Gastroesophageal sphincter (tissue), 4 donors: ENCODE measurements at regions not wholly inside any gene's neighbourhood (a gene's known extent, or its start where the extent isn't known, plus 50 kb on each side); places are given as distances from the start of the nearest gene placed in this dataset.

Experiments
- ATAC-seq: fragments of 150-250 bp; one replicate; pipeline ENCODE4 v1.9.1; 2016; ENCODE audit warnings: mild to moderate bottlenecking, moderate library complexity
- H3K27ac ChIP-seq, 4 donors: fragments of 200-600 bp; sonication (generic) in 3 of 4; 1 replicate in 3 of 4; 2 replicates in 1 of 4; pipeline ENCODE4 v1.5.1; 2016 to 2019
- H3K27me3 ChIP-seq: fragments of 200-600 bp; sonication (generic); one replicate; pipeline ENCODE4 v1.5.1; 2019
- H3K36me3 ChIP-seq, 2 donors: fragments of 200-600 bp; sonication (generic); one replicate each; pipeline ENCODE4 v1.5.1; 2019; ENCODE audit warnings: control low read depth in 1 of 2
- H3K4me1 ChIP-seq, 3 donors: fragments of 200-600 bp; sonication (generic); 1 replicate in 2 of 3; 2 replicates in 1 of 3; pipeline ENCODE4 v1.5.1; 2016 to 2019; ENCODE audit warnings: control low read depth in 2 of 3
- H3K4me3 ChIP-seq, 2 donors: fragments of 200-600 bp; sonication (generic); one replicate each; pipeline ENCODE4 v1.5.1; 2019; ENCODE audit warnings: mild to moderate bottlenecking in 1 of 2, moderate library complexity in 1 of 2
- H3K9me3 ChIP-seq, 3 donors: fragments of 200-600 bp; sonication (generic); one replicate each; pipeline ENCODE4 v1.5.1; 2017 to 2019; ENCODE audit warnings: control low read depth in 2 of 3
- CTCF ChIP-seq, 4 experiments: fragments of 200-600 bp in 2 of 4; fragments of 450-650 bp in 2 of 4; sonication (generic) in 1 of 4; IDR thresholded peaks; one replicate each; pipeline ENCODE4 v1.5.1; 2017 to 2019; ENCODE audit warnings: antibody characterized with exemption in 4 of 4, mild to moderate bottlenecking in 2 of 4, moderate library complexity in 2 of 4
- EP300 ChIP-seq: sonication (generic); formaldehyde crosslinking; IDR thresholded peaks from one replicate; pipeline ENCODE4 v1.6.1; 2017; ENCODE audit warnings: antibody characterized with exemption, mild to moderate bottlenecking
- POLR2A ChIP-seq, 2 donors: fragments of 450-650 bp; IDR thresholded peaks; one replicate each; pipeline ENCODE4 v1.6.1; 2017; ENCODE audit warnings: antibody characterized with exemption in 2 of 2, mild to moderate bottlenecking in 2 of 2, moderate library complexity in 1 of 2
- POLR2AphosphoS5 ChIP-seq: sonication (generic); formaldehyde crosslinking; IDR thresholded peaks from one replicate; pipeline ENCODE4 v1.6.1; 2017; ENCODE audit warnings: antibody characterized with exemption
- WGBS, 2 donors: methylation state at CpG; one replicate each; pipeline ENCODE4 v1.1.5; 2018; ENCODE audit warnings: low coverage in 1 of 2; 5-methylcytosine and 5-hydroxymethylcytosine counted together

- no peaks in the 10 kb centered on the region for H3K9me3 ChIP-seq
- no peaks in the 10 kb centered on the region for H3K36me3 ChIP-seq
- H3K4me1 ChIP-seq: peaks cover 0 to 11% (median 0%) of the 10 kb centered on the region in 3 donors
- ATAC-seq: no peak
- no peak overlapping the region for H3K4me3 ChIP-seq
- H3K27me3 ChIP-seq: no peaks in the 10 kb centered on the region
- no peak overlapping the region for H3K27ac ChIP-seq
- 49 to 83% methylated on average over 3 of the region's 3 CpGs for WGBS, 2 donors
- TF ChIP-seq CTCF (IDR thresholded peaks at IDR 0.05): no peak
- TF ChIP-seq POLR2AphosphoS5: no peak
- no peak for TF ChIP-seq EP300
Measured at GRCh38 chr2:191486584-191487320, 191.2 kb upstream of the NABP1 start.

- TF ChIP-seq EP300 (no peak), CTCF (IDR thresholded peaks at IDR 0.05) (no peak), POLR2A (IDR thresholded peaks at IDR 0.05) (no peak), POLR2AphosphoS5 (no peak)
- Histone ChIP-seq H3K4me1 (peaks cover 0 to 11% (median 0%) of the 10 kb centered on the region in 3 donors), H3K4me3 (no peak overlapping the region), H3K9me3 (no peaks in the 10 kb centered on the region), H3K27me3 (no peaks in the 10 kb centered on the region), H3K27ac (no peak overlapping the region), H3K36me3 (no peaks in the 10 kb centered on the region)
- 50 to 81% methylated on average over 6 to 7 of the region's 7 CpGs for whole genome bisulfite sequencing, 2 donors
- no peak for ATAC-seq
Measured at GRCh38 chr2:191488135-191488534, 189.8 kb upstream of the NABP1 start.

- Histone ChIP-seq H3K27ac (no peak overlapping the region), H3K4me1 (peaks cover 0 to 11% (median 0%) of the 10 kb centered on the region in 3 donors), H3K36me3 (no peaks in the 10 kb centered on the region), H3K4me3 (no peak overlapping the region), H3K9me3 (no peaks in the 10 kb centered on the region), H3K27me3 (no peaks in the 10 kb centered on the region)
- no peak for TF ChIP-seq EP300
- WGBS, 2 donors: 17 to 54% methylated on average over 1 to 2 of the region's 2 CpGs
- ATAC-seq: no peak
Measured at GRCh38 chr2:191489177-191489576, 188.8 kb upstream of the NABP1 start.

GRCh38 chr2:191496838-191497237 lies 181.1 kb upstream of the NABP1 start:
- H3K4me1 ChIP-seq: peaks cover 0 to 14% (median 0%) of the 10 kb centered on the region in 3 donors
- no peak overlapping the region for H3K27ac ChIP-seq
- no peaks in the 10 kb centered on the region for H3K27me3 ChIP-seq
- H3K4me3 ChIP-seq: no peak overlapping the region
- no peak for ATAC-seq
- no peaks in the 10 kb centered on the region for H3K9me3 ChIP-seq
- H3K36me3 ChIP-seq: no peaks in the 10 kb centered on the region
- TF ChIP-seq EP300 (no peak), CTCF (IDR thresholded peaks at IDR 0.05) (no peak), POLR2AphosphoS5 (no peak), POLR2A (IDR thresholded peaks at IDR 0.05) (no peak)
- WGBS, 2 donors: 80 to 100% methylated on average over 2 of the region's 2 CpGs

- 20 to 47% methylated on average over 3 of the region's 3 CpGs for WGBS, 2 donors
- H3K4me1 ChIP-seq: peaks cover 0 to 14% (median 0%) of the 10 kb centered on the region in 3 donors
- no peak for ATAC-seq
- no peaks in the 10 kb centered on the region for H3K9me3 ChIP-seq
- no peaks in the 10 kb centered on the region for H3K27me3 ChIP-seq
- no peak for TF ChIP-seq EP300
- no peak for TF ChIP-seq POLR2AphosphoS5
- TF ChIP-seq POLR2A (IDR thresholded peaks at IDR 0.05): no peak
- no peak for TF ChIP-seq CTCF (IDR thresholded peaks at IDR 0.05)
- H3K36me3 ChIP-seq: no peaks in the 10 kb centered on the region
- H3K4me3 ChIP-seq: no peak overlapping the region
- no peak overlapping the region for H3K27ac ChIP-seq
Measured at GRCh38 chr2:191497822-191498221, 180.1 kb upstream of the NABP1 start.
